Stimulated activated CD4-positive, alpha-beta T cell treated with anti-CD3 and anti-CD28 coated beads, Interleukin-15, amount 100 ng/mL, for 48 hours (primary cell): ENCODE measurements at regions not wholly inside any gene's neighbourhood (a gene's known extent, or its start where the extent isn't known, plus 50 kb on each side); places are given as distances from the start of the nearest gene placed in this dataset.
"Not testable (repeated sequence)": the region's sequence is repeated elsewhere in the genome, so short reads cannot be mapped to it uniquely, and the experiment has no call there.

Experiments used
- DNase-seq, 2 donors: peaks; one replicate each; pipeline ENCODE4 v3.0.0-alpha.2; 2020; ENCODE audit warnings: low read depth in 2 of 2

- not testable (repeated sequence) for DNase-seq
Measured at GRCh38 chr22:26972915-26973314, 315.5 kb downstream of the MIAT start.

GRCh38 chr22:26974034-26974433, 316.6 kb downstream of the MIAT start:
- no peak for DNase-seq

GRCh38 chr22:26974914-26975803, 317.8 kb downstream of the MIAT start:
- DNase-seq: no peak

GRCh38 chr22:26975865-26976264, 318.5 kb downstream of the MIAT start:
- no peak for DNase-seq

GRCh38 chr22:26977741-26978376, 320.5 kb downstream of the MIAT start:
- DNase-seq: no peak

- no peak for DNase-seq
Measured at GRCh38 chr22:26979294-26979693, 321.9 kb downstream of the MIAT start.

- DNase-seq: no peak
Measured at GRCh38 chr22:26981111-26981510, 323.7 kb downstream of the MIAT start.

GRCh38 chr22:26981541-26981940, 324.2 kb downstream of the MIAT start:
- DNase-seq: no peak

GRCh38 chr22:26983311-26983710, 325.9 kb downstream of the MIAT start:
- no peak for DNase-seq

- no peak for DNase-seq
Measured at GRCh38 chr22:26985206-26985605, 327.8 kb downstream of the MIAT start.

- no peak for DNase-seq
Measured at GRCh38 chr22:26985931-26986782, 328.8 kb downstream of the MIAT start.

GRCh38 chr22:26986884-26987283, 329.5 kb downstream of the MIAT start:
- DNase-seq: no peak

GRCh38 chr22:26990503-26991189, 333.3 kb downstream of the MIAT start:
- no peak for DNase-seq

GRCh38 chr22:26992556-26992955, 335.2 kb downstream of the MIAT start:
- no peak for DNase-seq

- DNase-seq: no peak
Measured at GRCh38 chr22:26993886-26994285, 336.5 kb downstream of the MIAT start.

GRCh38 chr22:26994801-26995200, 337.4 kb downstream of the MIAT start:
- no peak for DNase-seq

- DNase-seq: no peak
Measured at GRCh38 chr22:26995235-26995634, 337.8 kb downstream of the MIAT start.

GRCh38 chr22:26996154-26996553, 338.8 kb downstream of the MIAT start:
- no peak for DNase-seq

GRCh38 chr22:26998129-26998528, 340.7 kb downstream of the MIAT start:
- DNase-seq: no peak

GRCh38 chr22:26998716-26999115, 341.3 kb downstream of the MIAT start:
- no peak for DNase-seq

GRCh38 chr22:27003297-27003696, 345.9 kb downstream of the MIAT start:
- no peak for DNase-seq

- DNase-seq: no peak
Measured at GRCh38 chr22:27004434-27004833, 347.0 kb downstream of the MIAT start.
